CD4-positive, alpha-beta T cell treated with Interleukin-6 for 4 hours (primary cell): ENCODE measurements at regions not wholly inside any gene's neighbourhood (a gene's known extent, or its start where the extent isn't known, plus 50 kb on each side); places are given as distances from the start of the nearest gene placed in this dataset.
"Not testable (repeated sequence)": the region's sequence is repeated elsewhere in the genome, so short reads cannot be mapped to it uniquely, and the experiment has no call there.

Source experiments
- DNase-seq: peaks from one replicate; pipeline ENCODE4 v3.0.0-alpha.2; 2020; ENCODE audit warnings: mixed read lengths

DNA sequence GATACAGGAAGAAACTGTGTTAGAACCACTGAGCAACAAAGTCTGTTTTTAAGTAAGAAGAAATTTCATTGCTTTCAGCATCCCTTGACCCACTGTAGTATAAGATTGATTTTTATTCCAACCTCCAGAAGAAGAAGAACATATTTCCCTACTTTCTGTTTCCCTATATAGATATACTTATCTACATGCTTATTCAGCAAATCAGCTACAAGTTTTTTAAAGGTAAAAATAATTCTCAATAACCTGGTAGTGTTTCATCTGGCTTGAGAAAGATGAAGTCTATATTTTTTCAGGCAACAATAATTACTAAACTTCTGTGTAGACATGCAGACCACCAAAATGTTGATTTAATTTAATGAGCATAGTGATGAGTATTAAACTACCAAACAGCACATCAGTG is 201.0 kb downstream of the OSTF1 start:
- no peak for DNase-seq

DNA sequence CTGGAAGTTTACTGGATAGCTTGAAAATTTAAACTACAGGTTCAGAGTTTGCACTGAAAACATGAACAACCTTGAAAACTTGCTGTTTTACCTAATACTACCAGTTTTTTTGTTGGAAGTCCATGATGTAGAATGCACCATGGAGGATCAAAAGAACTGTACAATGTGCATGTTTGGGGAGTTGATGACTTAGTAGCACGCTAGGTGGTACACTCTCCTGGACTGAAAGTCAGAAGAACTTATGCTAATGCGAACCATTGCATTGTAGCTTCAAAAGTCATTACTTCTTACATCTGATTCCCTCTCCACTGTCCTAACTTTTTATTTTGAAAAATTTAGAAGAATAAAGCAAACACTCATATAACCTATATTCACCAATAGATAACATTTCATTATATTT is 211.0 kb downstream of the OSTF1 start:
- no peak for DNase-seq

DNA sequence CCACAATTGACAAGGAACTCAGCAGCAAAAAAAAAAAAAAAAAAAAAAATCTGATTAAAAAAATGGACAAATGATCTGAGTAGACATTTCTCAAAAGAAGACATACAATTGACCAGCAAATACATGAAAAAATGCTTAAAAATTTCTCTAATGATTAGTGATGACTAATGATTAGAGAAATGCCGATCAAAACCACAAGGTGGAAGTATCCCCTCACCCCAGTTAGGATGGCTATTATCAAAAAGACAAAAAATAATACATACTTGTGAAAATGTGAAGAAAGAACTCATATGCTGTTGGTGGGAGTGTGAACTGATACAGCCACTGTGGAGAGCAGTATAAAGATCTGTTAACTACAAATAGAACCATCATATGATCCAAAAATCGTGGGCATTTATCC is 245.3 kb downstream of the OSTF1 start:
- DNase-seq: no peak

DNA sequence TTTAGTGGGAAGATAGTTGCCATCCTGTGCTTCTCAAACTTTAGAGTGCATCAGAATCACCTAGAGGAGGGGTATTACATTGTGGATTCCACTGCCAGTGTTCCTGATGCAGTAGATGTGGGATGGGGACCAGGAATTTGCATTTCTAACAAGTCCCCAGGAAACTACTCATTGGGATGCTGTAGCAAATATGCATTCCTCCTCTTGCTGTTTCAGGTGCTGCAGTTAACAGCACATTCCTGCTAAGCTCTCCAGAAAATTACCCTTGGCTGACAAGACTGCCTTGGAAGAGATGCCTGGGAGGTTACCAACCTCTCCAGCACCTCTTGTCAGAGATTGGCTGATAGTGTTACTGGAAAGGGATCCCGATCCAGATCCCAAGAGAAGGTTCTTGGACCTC is 270.5 kb downstream of the OSTF1 start:
- DNase-seq: no peak

DNA sequence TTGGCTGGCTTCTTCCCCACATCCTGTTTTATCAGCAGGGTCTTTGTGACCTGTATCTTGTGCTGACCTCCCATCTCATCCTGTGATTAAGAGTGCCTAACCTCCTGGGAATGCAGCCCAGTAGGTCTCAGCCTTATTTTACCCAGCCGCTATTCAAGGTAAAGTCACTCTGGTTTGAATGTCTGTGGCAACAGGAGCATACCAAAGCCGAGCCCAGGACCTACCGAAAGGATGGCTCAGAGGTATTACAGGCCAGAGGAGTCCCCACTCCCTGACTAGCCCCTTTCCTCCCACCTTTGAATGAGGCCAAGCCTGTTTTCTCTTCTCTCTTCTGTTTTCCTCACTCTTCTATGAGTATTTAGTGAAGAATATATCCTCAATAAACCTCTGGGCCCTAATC is 271.3 kb downstream of the OSTF1 start:
- DNase-seq: no peak

DNA sequence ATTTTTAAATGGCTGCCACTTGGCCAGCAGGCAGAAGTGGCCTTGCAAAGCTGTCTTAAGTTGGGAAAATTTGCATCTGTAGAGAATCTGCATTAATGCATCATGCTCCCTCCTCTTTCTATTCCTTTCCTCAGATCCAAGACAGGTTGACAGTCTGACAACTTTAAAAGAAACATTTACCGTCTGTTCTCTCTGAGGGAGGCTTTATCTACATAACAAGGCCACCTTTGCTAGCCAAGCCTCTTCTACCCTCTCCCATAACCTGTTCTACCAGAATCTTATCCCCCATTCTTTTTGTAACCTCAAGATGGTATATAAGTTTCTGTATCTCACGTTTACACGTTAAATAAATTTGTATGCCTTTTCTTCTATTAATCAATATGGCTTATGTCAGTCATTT is 271.9 kb downstream of the OSTF1 start:
- no peak for DNase-seq

DNA sequence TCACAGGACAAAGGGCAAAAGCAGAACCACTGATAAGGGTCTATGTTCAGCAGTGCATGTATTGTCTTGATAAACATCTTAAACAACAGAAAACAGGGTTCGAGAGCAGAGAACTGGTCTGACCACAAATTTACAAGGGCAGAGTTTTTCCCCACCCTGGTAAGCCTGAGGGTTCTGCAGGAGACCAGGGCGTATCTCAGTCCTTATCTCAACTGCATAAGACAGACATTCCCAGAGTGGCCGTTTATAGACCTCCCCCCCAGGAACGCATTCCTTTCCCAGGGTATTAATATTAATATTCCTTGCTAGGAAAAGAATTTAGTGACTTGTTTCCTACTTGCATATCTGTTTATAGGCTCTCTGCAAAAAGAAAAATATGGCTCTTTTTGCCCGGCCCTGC is 274.1 kb downstream of the OSTF1 start:
- DNase-seq: not testable (repeated sequence)

DNA sequence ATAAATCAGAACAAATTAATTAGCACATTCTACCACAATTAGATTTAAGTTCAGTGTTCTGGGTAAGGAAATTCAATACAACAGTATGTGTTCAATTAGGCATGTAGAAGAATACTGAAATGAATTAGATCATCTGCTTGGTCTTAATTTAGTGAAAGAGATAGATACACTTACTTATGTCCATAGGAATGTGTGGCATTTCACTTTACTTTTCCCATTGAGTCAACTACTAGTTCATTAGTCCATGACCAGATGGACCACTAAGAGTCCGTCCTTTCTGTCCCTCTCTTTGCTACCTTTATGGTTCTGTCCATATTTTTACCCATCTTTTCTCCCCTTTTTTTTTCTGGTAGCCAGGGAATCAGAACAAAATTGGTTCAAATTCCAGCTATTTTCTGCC is 276.9 kb downstream of the OSTF1 start:
- no peak for DNase-seq

DNA sequence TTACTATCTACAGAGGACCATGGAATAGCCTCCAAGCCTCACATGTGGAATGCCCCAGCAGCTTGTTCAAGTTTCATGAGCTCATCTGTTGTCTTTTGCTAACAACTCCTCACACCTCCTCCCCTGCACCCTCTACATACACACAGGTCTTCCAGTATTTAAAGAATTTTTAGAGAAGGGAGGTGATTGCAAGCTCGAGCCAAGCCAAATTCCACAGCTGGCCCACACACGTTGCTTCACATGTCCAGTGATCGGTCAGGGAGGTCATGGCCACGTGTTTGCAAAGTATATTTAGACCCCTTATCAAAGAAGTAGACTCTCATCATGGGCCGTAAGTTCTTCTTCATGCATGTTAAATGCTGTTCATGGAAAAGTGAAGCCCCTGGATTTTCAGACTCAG is 281.7 kb downstream of the OSTF1 start:
- no peak for DNase-seq

DNA sequence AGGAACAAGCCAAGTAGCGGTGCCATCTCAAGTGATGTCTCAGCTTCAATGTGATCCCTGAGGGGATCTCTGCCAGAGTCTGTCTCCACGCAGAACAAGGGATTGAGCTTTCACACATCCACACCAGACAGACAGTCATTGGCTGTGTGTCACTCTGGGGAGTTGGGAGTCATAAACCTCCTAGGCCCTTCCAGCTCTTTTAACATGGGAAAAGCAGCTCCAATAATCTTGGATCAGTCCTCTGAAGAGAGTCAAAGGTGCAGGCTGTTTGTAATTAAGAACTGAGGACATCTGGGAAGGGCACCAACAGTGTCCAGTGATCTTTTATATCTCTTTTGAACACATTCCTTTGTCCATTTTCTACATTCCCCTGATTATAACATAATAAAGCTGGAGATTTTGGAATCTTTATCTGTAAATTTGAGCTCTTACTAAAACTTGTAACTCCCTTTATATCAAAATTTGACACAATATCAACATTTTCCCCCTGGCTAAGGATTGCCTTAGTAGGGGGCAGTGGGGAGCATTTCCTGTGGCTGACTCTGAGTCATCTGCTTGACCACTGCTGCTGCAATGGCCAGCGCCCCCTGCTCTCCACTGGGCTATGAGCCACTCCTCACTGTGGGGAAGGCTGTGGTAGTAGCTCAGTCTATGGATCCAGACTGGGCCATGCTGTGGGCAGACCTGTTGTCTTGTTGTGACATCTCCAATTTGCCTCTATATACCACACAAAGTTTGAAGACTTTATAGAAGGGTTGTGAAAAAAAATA is 284.4 kb downstream of the OSTF1 start:
- DNase-seq: no peak

DNA sequence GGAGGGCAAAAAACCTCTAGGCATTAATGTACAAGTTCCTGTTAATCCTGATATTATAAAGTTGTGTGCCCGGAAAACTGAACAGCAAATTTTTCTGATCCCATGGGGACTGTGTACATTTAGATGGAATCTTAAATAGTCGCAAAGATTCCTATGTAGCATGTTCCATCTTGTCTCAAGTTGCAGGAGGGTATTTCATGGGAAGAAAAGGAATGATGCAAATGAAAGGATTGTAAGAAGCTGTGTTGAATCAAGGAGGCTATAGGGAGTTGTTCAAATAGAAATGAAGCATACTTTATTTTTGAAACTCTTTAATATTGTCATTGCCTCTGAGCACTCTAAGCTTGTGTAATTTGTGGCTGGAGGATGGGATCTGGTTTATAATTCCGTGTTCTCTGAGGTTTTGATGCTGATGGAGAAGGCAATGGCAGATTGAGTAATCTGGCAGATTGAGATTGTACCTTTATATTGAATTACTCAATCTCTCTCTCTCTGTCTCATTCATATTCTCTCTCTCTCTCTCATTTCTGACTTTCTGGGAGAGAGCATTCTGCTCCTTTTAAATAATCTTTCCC is 288.5 kb downstream of the OSTF1 start:
- no peak for DNase-seq

DNA sequence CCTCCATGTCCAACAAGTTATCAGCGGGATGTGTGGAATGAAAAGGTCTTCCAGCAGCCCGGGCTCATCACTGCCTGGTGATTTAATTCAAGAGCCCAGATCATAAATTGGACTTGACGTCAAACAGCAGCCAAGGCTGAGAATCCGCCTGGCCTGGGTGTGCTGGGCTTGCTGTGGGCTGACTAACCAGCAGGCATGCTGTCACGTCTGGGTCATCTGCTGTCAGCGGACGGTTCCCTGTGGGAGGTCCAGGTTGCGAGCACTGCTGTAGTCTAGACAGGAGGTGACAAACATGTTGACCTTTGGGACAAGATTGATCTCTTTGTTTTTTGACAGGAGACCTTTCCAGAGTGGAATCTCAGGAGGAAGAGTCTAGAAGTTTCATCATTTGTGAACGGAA is 289.7 kb downstream of the OSTF1 start:
- DNase-seq: no peak

DNA sequence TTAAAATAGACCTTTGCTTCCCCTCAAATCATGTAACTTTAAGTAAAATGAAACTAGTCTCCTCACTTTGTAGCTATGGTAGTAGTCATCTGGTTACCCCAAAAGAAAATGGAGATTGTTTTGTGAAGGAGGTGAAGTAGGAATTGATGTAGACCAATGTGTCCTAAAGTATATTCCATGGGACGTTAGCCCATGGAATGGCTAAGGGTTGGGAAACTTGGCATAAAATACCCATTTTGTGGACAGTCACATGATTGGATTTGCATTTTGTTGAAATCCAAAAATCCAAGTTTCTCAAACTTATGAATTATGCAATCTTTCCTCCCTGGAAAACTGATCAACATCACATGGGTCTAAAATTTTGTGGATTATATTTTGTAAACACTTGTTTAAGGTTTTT is 290.6 kb downstream of the OSTF1 start:
- no peak for DNase-seq

DNA sequence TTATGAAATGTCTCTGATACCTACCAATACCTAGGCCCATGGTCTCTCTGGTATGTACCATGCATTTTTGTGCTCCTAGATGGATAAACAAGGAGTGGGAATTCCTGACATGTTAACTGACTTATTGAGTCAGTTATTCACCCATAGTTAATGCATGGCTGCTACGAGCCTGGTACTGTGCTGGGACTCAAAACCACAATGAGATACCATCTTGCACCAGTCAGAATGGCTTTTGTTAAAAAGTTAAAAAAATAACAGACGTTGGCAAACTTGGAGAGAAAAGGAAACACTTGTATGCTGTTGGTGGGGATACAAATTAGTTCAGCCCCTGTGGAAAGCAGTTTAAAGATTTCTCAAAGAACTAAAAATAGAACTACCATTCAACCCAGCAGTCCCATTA is 293.8 kb downstream of the OSTF1 start:
- no peak for DNase-seq

DNA sequence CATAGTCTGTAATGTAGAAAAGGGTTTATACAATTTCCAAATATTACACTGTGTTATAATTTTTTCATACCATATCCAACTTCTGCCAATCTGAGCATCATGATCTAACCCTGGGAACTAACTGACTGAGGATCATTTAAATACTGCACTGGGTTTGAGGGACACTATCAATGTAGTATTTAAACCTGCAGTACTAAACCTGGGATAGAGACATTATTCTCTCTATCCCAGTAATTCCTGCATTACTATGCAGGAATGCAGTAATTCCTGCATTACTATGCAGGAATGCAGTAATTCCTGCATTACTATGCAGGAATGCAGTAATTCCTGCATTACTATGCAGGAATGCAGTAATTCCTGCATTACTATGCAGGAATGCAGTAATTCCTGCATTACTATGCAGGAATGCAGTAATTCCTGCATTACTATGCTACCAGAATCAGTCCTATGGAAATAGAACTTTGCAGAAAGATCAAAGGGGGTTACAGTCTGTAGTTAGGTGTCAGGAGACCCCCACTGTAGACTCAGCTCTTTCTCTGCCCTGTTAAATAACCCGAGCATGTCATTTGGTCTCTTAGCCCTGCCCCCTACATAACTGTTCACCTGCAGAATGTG is 295.2 kb downstream of the OSTF1 start:
- DNase-seq: not testable (repeated sequence)

DNA sequence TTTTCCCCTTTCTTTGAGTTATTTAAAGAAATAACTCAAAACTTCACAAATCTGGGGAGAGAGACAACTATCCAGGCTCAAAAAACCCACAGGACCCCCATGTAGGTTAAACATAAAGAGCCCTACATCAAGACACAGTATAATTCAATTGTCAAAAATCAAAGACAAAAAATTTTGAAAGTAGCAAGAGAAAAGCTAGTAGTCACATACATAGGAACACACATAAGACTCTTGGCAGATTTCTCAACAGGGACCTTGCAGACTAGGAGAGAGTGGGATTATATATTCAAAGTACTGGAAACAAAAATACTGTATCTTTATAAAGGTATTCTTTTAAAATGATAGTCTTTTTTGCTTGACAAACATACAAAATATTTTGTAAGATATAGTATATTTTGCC is 296.9 kb downstream of the OSTF1 start:
- no peak for DNase-seq

DNA sequence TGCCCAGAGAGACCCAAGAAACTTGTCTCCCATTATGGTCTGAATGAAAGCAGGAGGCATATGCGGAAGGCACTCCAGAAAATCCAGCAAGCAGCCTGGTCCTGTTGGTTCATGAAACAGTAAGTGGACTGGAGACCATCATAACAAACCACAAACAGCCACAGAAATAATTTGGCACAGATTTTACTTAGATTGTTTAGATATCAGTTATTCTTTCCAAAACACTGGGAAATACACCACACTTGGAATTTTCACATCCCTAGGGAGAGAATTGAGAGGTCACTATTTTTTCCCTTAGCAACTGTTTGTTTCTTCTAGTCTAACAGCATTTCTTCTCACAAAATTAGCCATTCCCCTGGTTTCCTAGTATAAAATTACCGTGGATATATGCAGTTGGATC is 300.8 kb downstream of the OSTF1 start:
- no peak for DNase-seq

DNA sequence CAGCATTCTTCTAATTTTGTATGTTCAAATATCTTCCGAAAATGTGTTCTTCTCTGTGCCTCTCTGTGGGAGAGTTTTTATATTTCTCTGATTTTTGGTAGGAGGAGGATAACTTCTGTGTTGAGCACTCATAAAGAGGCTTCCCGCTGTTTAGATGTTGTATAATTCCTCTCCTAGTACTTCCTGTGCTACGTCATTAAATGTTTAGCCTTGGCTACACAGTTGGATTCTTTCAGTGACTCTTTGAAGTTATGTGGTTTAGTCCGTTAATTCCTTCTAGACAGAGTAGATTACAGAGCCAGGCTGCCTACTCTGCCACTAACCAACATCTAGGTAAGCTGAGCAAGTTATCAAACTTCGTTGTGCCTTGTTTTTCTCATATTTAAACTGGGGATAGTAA is 302.6 kb downstream of the OSTF1 start:
- no peak for DNase-seq

DNA sequence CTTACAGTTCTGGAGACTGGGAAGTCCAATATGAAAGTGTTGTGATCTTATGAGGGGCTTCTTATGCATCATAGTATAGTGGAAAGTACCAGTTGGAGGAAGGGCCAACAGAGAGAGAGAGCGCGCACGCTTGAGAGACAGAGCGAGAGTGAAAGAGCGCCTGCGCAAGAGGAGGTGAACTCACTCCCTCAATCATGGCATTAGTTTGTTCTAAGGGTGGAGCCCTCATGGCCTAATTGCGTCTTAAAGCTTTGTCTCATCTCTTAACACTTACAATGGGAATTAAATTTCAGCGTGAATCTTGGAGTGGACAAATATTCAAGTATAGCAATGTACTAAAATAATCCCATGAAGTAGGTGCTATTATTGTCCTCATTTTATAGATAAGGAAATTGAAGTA is 303.2 kb downstream of the OSTF1 start:
- no peak for DNase-seq

DNA sequence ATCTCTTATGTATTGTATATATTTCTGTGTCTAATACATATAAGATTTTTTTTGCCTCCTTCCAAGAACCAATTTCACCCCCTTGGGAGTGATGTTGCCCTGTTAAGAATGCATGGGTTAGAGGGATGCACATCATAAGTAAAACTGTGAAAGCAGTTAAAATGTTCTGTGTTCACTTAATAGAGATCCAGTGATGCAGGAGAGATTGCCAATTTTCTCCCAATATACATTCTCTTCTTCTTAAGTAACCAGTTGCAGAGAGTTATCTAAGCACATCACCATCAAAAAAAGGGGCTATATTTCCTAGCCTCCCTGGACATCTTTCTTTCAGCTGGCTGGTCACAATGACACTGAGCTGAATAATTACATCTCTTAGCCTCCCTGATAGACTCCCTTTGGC is 307.0 kb downstream of the OSTF1 start:
- DNase-seq: no peak

DNA sequence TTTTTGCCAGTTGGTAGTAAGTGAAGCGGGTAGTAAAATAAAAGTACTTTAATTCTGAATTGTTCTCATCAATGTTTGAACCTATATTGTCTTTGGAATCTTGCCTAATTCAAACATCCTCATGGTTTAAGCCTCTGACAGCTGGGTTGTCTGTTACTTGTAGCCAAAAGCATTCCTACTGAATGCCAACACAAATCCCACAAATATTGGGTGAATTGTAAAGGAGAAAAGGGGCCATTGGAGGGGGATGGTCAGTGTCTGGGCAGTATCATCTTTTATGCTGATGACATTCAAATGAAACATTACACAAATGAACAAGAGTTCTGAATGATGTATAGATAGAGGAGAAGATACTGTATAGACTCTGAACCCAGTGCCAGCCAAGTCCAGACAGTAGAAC is 309.5 kb downstream of the OSTF1 start:
- DNase-seq: no peak

DNA sequence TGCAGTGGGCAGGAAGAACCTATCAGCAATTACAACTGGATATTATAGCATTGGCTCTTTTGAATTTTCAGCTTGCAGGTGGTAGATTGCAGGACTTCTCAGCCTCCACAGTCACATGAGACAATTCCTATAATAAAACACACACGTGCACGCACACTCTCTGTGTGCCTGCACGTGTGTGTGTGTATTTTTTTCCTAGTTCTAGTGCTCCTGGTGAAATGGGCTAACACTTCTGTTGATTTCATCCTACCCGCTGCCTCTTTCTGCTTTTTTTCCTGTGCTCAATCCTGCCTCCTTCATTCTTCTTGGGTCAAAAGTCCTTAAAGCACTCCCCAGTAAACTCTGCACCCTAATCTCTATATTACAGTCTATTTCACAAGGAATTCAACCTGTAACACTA is 320.1 kb downstream of the OSTF1 start:
- no peak for DNase-seq

DNA sequence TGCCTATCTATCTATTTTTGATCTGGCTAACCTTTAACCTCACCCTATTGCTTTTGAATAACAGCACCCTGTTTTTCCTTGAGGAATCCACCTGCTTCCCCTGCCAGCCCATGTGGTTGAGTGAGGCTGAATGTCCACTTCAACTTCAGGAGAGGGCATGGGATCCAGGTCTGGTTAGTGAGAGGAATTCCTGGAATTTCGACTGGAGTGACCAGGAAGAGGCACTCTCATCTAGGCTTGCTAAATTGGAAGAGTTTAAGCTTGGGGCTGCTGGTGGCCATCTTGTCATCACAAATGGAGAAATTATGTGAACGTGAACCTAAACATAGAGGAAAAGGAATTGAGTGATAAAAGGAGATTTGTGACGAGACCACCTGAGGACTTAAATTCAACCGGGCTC is 322.1 kb downstream of the OSTF1 start:
- no peak for DNase-seq

DNA sequence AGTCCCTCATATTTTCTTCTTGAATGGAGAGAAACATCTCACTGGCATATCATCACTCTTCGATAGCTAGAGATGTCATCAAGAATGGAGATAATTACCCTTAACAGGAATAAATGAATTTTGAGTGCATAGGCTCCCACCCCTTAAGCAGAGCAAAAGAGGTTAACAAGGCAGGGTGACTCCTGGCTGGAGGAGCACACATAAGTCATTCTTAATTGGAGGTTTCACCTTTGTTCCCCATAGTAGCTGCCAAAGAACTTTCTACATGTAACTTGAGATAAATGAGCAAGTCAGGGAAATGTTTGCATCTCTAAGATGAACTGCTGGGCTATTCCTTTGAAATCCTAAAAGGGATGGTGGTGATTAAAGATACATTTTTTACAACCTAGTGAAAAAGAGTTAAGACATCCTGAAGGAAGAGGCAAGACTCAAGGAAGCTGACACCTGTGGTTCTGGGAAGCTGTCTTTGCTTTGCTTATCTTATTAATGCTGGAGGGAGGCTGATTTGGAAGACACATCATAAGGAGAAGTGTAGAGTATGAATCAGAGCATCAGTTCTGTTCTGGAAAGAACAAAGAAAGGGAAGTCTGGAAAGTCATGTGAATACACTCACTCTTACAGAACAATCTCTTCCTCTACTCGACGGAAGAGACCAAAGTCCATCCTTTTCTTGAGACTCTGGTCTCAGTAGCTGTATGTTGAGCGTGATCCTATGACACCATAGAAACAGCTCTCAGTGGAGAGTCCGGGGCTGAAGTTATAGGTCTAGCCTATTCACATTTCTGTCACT is 326.3 kb downstream of the OSTF1 start:
- DNase-seq: no peak
